Nephron (organoid): ENCODE measurements at regions not wholly inside any gene's neighbourhood (a gene's known extent, or its start where the extent isn't known, plus 50 kb on each side); places are given as distances from the start of the nearest gene placed in this dataset.

Experiments used
- H3K27ac Mint-ChIP-seq, 3 experiments: 2 replicates each; pipeline ENCODE4 v1.8.0; 2020; ENCODE audit warnings: mixed read lengths in 3 of 3, mild to moderate bottlenecking in 2 of 3, moderate library complexity in 1 of 3
- H3K27me3 Mint-ChIP-seq: 2 replicates; pipeline ENCODE4 v1.8.0; 2021; ENCODE audit warnings: low read depth, mild to moderate bottlenecking, moderate library complexity, mixed read lengths
- H3K36me3 Mint-ChIP-seq: 2 replicates; pipeline ENCODE4 v1.8.0; 2020; ENCODE audit warnings: low read depth, mixed read lengths
- H3K4me1 Mint-ChIP-seq: 2 replicates; pipeline ENCODE4 v1.8.0; 2020; ENCODE audit warnings: mixed read lengths
- H3K4me3 Mint-ChIP-seq, 3 experiments: 2 replicates each; pipeline ENCODE4 v1.8.0; 2020; ENCODE audit warnings: mild to moderate bottlenecking in 3 of 3, mixed read lengths in 3 of 3, moderate library complexity in 2 of 3
- H3K9me3 Mint-ChIP-seq: 2 replicates; pipeline ENCODE4 v1.8.0; 2020; ENCODE audit warnings: mixed read lengths
- CTCF ChIP-seq, 3 experiments: fragments of 200-600 bp; sonication (generic); IDR thresholded peaks; one replicate each; pipeline ENCODE4 v1.5.0; 2021; ENCODE audit warnings: antibody characterized with exemption in 3 of 3; ENCODE audit not compliant: unreplicated experiment in 3 of 3

- H3K36me3 Mint-ChIP-seq: no peaks in the 10 kb centered on the region
- H3K27ac Mint-ChIP-seq: no peak overlapping the region
- no peaks in the 10 kb centered on the region for H3K27me3 Mint-ChIP-seq
- H3K9me3 Mint-ChIP-seq: no peaks in the 10 kb centered on the region
- no peak overlapping the region for H3K4me3 Mint-ChIP-seq
- H3K4me1 Mint-ChIP-seq: no peaks in the 10 kb centered on the region
- no peak for TF ChIP-seq CTCF (IDR thresholded peaks at IDR 0.05; ENCODE audit: unreplicated experiment in 3 of 3)
Measured at GRCh38 chr10:58932577-58933314, 243.7 kb upstream of the PHYHIPL start.

- H3K4me1 Mint-ChIP-seq: no peaks in the 10 kb centered on the region
- no peak overlapping the region for H3K4me3 Mint-ChIP-seq
- no peak for TF ChIP-seq CTCF (IDR thresholded peaks at IDR 0.05; ENCODE audit: unreplicated experiment in 3 of 3)
- H3K36me3 Mint-ChIP-seq: no peaks in the 10 kb centered on the region
- no peaks in the 10 kb centered on the region for H3K9me3 Mint-ChIP-seq
- H3K27ac Mint-ChIP-seq: no peak overlapping the region
- H3K27me3 Mint-ChIP-seq: peaks cover 3% of the 10 kb centered on the region
Measured at GRCh38 chr10:58936364-58936763, 240.1 kb upstream of the PHYHIPL start.

GRCh38 chr10:58937423-58937822 lies 239.0 kb upstream of the PHYHIPL start:
- H3K27ac Mint-ChIP-seq: no peak overlapping the region
- H3K4me1 Mint-ChIP-seq: no peaks in the 10 kb centered on the region
- H3K9me3 Mint-ChIP-seq: no peaks in the 10 kb centered on the region
- peaks cover 5% of the 10 kb centered on the region for H3K27me3 Mint-ChIP-seq
- no peaks in the 10 kb centered on the region for H3K36me3 Mint-ChIP-seq
- no peak for TF ChIP-seq CTCF (IDR thresholded peaks at IDR 0.05; ENCODE audit: unreplicated experiment in 3 of 3)
- no peak overlapping the region for H3K4me3 Mint-ChIP-seq

- Mint-ChIP-seq H3K27ac (no peak overlapping the region), H3K9me3 (no peaks in the 10 kb centered on the region), H3K36me3 (no peaks in the 10 kb centered on the region), H3K4me1 (peaks cover 6% of the 10 kb centered on the region), H3K4me3 (no peak overlapping the region), H3K27me3 (peaks cover 7% of the 10 kb centered on the region)
- no peak for TF ChIP-seq CTCF (IDR thresholded peaks at IDR 0.05; ENCODE audit: unreplicated experiment in 3 of 3)
Measured at GRCh38 chr10:58942724-58943123, 233.7 kb upstream of the PHYHIPL start.

GRCh38 chr10:58943256-58943890 lies 233.1 kb upstream of the PHYHIPL start:
- Mint-ChIP-seq H3K36me3 (no peaks in the 10 kb centered on the region), H3K4me1 (peaks cover 6% of the 10 kb centered on the region), H3K4me3 (no peak overlapping the region), H3K27me3 (peaks cover 7% of the 10 kb centered on the region), H3K9me3 (no peaks in the 10 kb centered on the region), H3K27ac (no peak overlapping the region)
- TF ChIP-seq CTCF (IDR thresholded peaks at IDR 0.05; ENCODE audit: unreplicated experiment in 3 of 3): no peak

GRCh38 chr10:58943960-58944359 lies 232.5 kb upstream of the PHYHIPL start:
- Mint-ChIP-seq H3K36me3 (no peaks in the 10 kb centered on the region), H3K4me3 (no peak overlapping the region), H3K27me3 (peaks cover 7% of the 10 kb centered on the region), H3K9me3 (no peaks in the 10 kb centered on the region), H3K27ac (no peak overlapping the region), H3K4me1 (peaks cover 6% of the 10 kb centered on the region)
- TF ChIP-seq CTCF (IDR thresholded peaks at IDR 0.05; ENCODE audit: unreplicated experiment in 3 of 3): no peak
